ENCODE measurements at regions not wholly inside any gene's neighbourhood (a gene's known extent, or its start where the extent isn't known, plus 50 kb on each side); places are given as distances from the start of the nearest gene placed in this dataset.
A peak's percentile ranks its signal among the peaks of the same experiment; 100 is the strongest.

- no peak overlapping the region for H3K4me3 ChIP-seq (ENCODE audit: low read length)
- no peak for TF ChIP-seq CTCF (IDR thresholded peaks at IDR 0.05; ENCODE audit: insufficient read depth, low read depth, low read length, missing control alignments)
- DNase-seq (ENCODE audit: low read depth): peak; percentile 54
Observed at GRCh38 chr1:90391126-90391525, 326.0 kb downstream of the BARHL2 start.

- TF ChIP-seq CTCF (IDR thresholded peaks at IDR 0.05; ENCODE audit: insufficient read depth, low read depth, low read length, missing control alignments): no peak
- H3K4me3 ChIP-seq (ENCODE audit: low read length): no peak overlapping the region
Observed at GRCh38 chr1:90387805-90388204, 329.3 kb downstream of the BARHL2 start.

GRCh38 chr1:90386899-90387720, 330.0 kb downstream of the BARHL2 start:
- TF ChIP-seq CTCF (IDR thresholded peaks at IDR 0.05; ENCODE audit: insufficient read depth, low read depth, low read length, missing control alignments): no peak
- no peak overlapping the region for H3K4me3 ChIP-seq (ENCODE audit: low read length)
- DNase-seq (ENCODE audit: low read depth): peak; percentile 58

More at GRCh38 chr1:90387805-90388204, 329.3 kb downstream of the BARHL2 start:
- DNase-seq (ENCODE audit: low read depth): no peak

- no peak overlapping the region for H3K4me3 ChIP-seq (ENCODE audit: low read length)
- TF ChIP-seq CTCF (IDR thresholded peaks at IDR 0.05; ENCODE audit: insufficient read depth, low read depth, low read length, missing control alignments): no peak
- DNase-seq (ENCODE audit: low read depth): no peak
Observed at GRCh38 chr1:90384193-90384592, 332.9 kb downstream of the BARHL2 start.

- no peak overlapping the region for H3K4me3 ChIP-seq (ENCODE audit: low read length)
- no peak for TF ChIP-seq CTCF (IDR thresholded peaks at IDR 0.05; ENCODE audit: insufficient read depth, low read depth, low read length, missing control alignments)
Observed at GRCh38 chr1:90382161-90382560, 334.9 kb downstream of the BARHL2 start.

GRCh38 chr1:90381598-90381997, 335.5 kb downstream of the BARHL2 start:
- TF ChIP-seq CTCF (IDR thresholded peaks at IDR 0.05; ENCODE audit: insufficient read depth, low read depth, low read length, missing control alignments): no peak
- no peak overlapping the region for H3K4me3 ChIP-seq (ENCODE audit: low read length)
- no peak for DNase-seq (ENCODE audit: low read depth)

More at GRCh38 chr1:90382161-90382560, 334.9 kb downstream of the BARHL2 start:
- DNase-seq (ENCODE audit: low read depth): no peak

GRCh38 chr1:90371448-90371813, 345.7 kb downstream of the BARHL2 start:
- DNase-seq (ENCODE audit: low read depth): no peak
- no peak overlapping the region for H3K4me3 ChIP-seq (ENCODE audit: low read length)
- no peak for TF ChIP-seq CTCF (IDR thresholded peaks at IDR 0.05; ENCODE audit: insufficient read depth, low read depth, low read length, missing control alignments)

Measured in epithelial cell of esophagus (primary cell).